OCI-LY1 (cell line): ENCODE measurements at regions not wholly inside any gene's neighbourhood (a gene's known extent, or its start where the extent isn't known, plus 50 kb on each side); places are given as distances from the start of the nearest gene placed in this dataset.

Experiments used
- H2AFZ ChIP-seq: fragments of 200-600 bp; sonication (generic), shearing (Covaris generic); 2 replicates; pipeline ENCODE4 v1.6.0; 2014; ENCODE audit warnings: antibody characterized with exemption, mild to moderate bottlenecking, low read length
- H3F3A ChIP-seq: fragments of 200-600 bp; sonication (generic), shearing (Covaris generic); 2 replicates; pipeline ENCODE4 v1.6.0; 2014; ENCODE audit warnings: mild to moderate bottlenecking, antibody characterized with exemption, low read length, moderate library complexity; ENCODE audit not compliant: insufficient read depth
- H3K27ac ChIP-seq: fragments of 200-600 bp; sonication (generic); 2 replicates; pipeline ENCODE4 v1.5.1; 2014; ENCODE audit warnings: low read length, mixed run types, mild to moderate bottlenecking, low read depth; ENCODE audit not compliant: poor library complexity, severe bottlenecking
- H3K27me3 ChIP-seq: fragments of 200-600 bp; sonication (generic); 2 replicates; pipeline ENCODE4 v1.6.0; 2014; ENCODE audit warnings: antibody characterized with exemption, mild to moderate bottlenecking, low read length, moderate library complexity; ENCODE audit not compliant: insufficient read depth
- H3K36me3 ChIP-seq: fragments of 200-600 bp; sonication (generic); 2 replicates; pipeline ENCODE4 v1.6.1; 2014; ENCODE audit warnings: mild to moderate bottlenecking, antibody characterized with exemption, low read length, moderate library complexity, mixed read lengths; ENCODE audit not compliant: insufficient read depth
- H3K4me1 ChIP-seq: fragments of 200-600 bp; sonication (generic); 2 replicates; pipeline ENCODE4 v1.5.1; 2014; ENCODE audit warnings: mild to moderate bottlenecking, low read length, moderate library complexity; ENCODE audit not compliant: insufficient read depth, severe bottlenecking
- H3K4me2 ChIP-seq: fragments of 200-600 bp; sonication (generic), shearing (Covaris generic); 2 replicates; pipeline ENCODE4 v1.6.1; 2014; ENCODE audit warnings: low read length
- H3K4me3 ChIP-seq: fragments of 200-600 bp; sonication (generic); 2 replicates; pipeline ENCODE4 v1.5.1; 2014; ENCODE audit warnings: low read length, low read depth, mild to moderate bottlenecking, mixed read lengths; ENCODE audit not compliant: poor library complexity, severe bottlenecking
- H3K79me2 ChIP-seq: fragments of 200-600 bp; shearing (Covaris generic); 2 replicates; pipeline ENCODE4 v1.6.1; 2016; ENCODE audit warnings: mixed run types, low read length, mixed read lengths; ENCODE audit not compliant: insufficient read depth
- H3K9ac ChIP-seq: fragments of 200-600 bp; sonication (generic), shearing (Covaris generic); 2 replicates; pipeline ENCODE4 v1.6.1; 2014; ENCODE audit warnings: mild to moderate bottlenecking, low read length, mixed read lengths
- H3K9me2 ChIP-seq: fragments of 200-600 bp; sonication (generic), shearing (Covaris generic); 2 replicates; pipeline ENCODE4 v1.6.1; 2014; ENCODE audit warnings: low read depth, mild to moderate bottlenecking, low read length, mixed read lengths
- H3K9me3 ChIP-seq: fragments of 200-600 bp; shearing (Covaris generic); 2 replicates; pipeline ENCODE4 v1.6.1; 2014; ENCODE audit warnings: low read length, mixed read lengths
- H4K20me1 ChIP-seq: fragments of 200-600 bp; sonication (generic), shearing (Covaris generic); 2 replicates; pipeline ENCODE4 v1.6.0; 2016; ENCODE audit warnings: mild to moderate bottlenecking, low read length; ENCODE audit not compliant: insufficient read depth
- EZH2 ChIP-seq: fragments of 200-600 bp; sonication (generic), shearing (Covaris generic); IDR thresholded peaks from 2 replicates; pipeline ENCODE4 v1.8.0; 2017; ENCODE audit warnings: borderline replicate concordance, mixed run types, mild to moderate bottlenecking, antibody characterized with exemption, low read length, moderate library complexity, mixed read lengths
- TF ChIP-seq, protein P1 (sequence below): fragments of 200-600 bp; sonication (generic), shearing (Covaris generic); IDR thresholded peaks from 2 replicates; pipeline ENCODE4 v1.5.1; 2017; ENCODE audit warnings: mild to moderate bottlenecking, antibody characterized with exemption, low read length, moderate library complexity, mixed read lengths

DNA sequence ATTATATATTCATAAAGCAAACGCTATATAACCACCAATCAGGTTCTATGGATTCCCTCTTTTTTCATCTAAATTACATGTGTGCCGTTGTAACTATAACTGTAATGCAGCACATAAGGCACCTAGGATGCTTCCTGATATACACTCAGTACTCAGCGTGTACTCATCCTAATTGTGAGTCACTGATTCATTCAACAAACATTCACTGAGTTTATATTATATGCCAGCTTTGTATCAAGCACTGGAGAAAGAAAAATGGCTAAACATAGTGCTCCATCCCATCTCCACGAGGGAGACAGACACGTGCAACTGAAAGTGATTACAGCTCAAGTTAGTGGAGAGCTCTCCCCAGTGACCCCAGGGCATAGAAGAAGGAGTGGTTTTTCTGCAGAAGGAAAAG, 49.9 kb upstream of the SYN3 start:
- no peak overlapping the region for H3K27ac ChIP-seq
- H3K4me1 ChIP-seq = peaks cover 4% of the 10 kb centered on the region
- no peaks in the 10 kb centered on the region for H3K27me3 ChIP-seq
- no peak for TF ChIP-seq EZH2
- TF ChIP-seq, protein P1, sequence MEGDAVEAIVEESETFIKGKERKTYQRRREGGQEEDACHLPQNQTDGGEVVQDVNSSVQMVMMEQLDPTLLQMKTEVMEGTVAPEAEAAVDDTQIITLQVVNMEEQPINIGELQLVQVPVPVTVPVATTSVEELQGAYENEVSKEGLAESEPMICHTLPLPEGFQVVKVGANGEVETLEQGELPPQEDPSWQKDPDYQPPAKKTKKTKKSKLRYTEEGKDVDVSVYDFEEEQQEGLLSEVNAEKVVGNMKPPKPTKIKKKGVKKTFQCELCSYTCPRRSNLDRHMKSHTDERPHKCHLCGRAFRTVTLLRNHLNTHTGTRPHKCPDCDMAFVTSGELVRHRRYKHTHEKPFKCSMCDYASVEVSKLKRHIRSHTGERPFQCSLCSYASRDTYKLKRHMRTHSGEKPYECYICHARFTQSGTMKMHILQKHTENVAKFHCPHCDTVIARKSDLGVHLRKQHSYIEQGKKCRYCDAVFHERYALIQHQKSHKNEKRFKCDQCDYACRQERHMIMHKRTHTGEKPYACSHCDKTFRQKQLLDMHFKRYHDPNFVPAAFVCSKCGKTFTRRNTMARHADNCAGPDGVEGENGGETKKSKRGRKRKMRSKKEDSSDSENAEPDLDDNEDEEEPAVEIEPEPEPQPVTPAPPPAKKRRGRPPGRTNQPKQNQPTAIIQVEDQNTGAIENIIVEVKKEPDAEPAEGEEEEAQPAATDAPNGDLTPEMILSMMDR = no peak
- no peaks in the 10 kb centered on the region for H3K36me3 ChIP-seq
- no peaks in the 10 kb centered on the region for H4K20me1 ChIP-seq
- H3K9me2 ChIP-seq = no peaks in the 10 kb centered on the region
- H3K4me2 ChIP-seq = no peak overlapping the region
- H3K4me3 ChIP-seq = no peak overlapping the region
- no peak overlapping the region for H2AFZ ChIP-seq
- H3K9me3 ChIP-seq = no peaks in the 10 kb centered on the region
- no peaks in the 10 kb centered on the region for H3F3A ChIP-seq
- no peak overlapping the region for H3K9ac ChIP-seq
- H3K79me2 ChIP-seq = no peaks in the 10 kb centered on the region
